Chondrocyte (in vitro differentiated cells): ENCODE measurements at regions not wholly inside any gene's neighbourhood (a gene's known extent, or its start where the extent isn't known, plus 50 kb on each side); places are given as distances from the start of the nearest gene placed in this dataset.

Source experiments
- DNase-seq: peaks from one replicate; pipeline ENCODE4 v3.0.0; 2021; ENCODE audit warnings: mixed read lengths, low spot score
- H3K27ac Mint-ChIP-seq: one replicate; pipeline ENCODE4 v1.8.0; 2021; ENCODE audit warnings: mild to moderate bottlenecking, moderate library complexity, mixed read lengths; ENCODE audit not compliant: unreplicated experiment
- H3K27me3 Mint-ChIP-seq: 2 replicates; pipeline ENCODE4 v1.8.0; 2021; ENCODE audit warnings: low read depth, mixed read lengths
- H3K36me3 Mint-ChIP-seq: 2 replicates; pipeline ENCODE4 v1.8.0; 2021; ENCODE audit warnings: low read depth, mixed read lengths
- H3K4me1 Mint-ChIP-seq: 2 replicates; pipeline ENCODE4 v1.8.0; 2021; ENCODE audit warnings: low read depth, mild to moderate bottlenecking, mixed read lengths
- H3K4me3 Mint-ChIP-seq: one replicate; pipeline ENCODE4 v1.8.0; 2021; ENCODE audit warnings: mild to moderate bottlenecking, moderate library complexity, mixed read lengths; ENCODE audit not compliant: unreplicated experiment
- H3K9me3 Mint-ChIP-seq: 2 replicates; pipeline ENCODE4 v1.8.0; 2021; ENCODE audit warnings: low read depth, mixed read lengths
- CTCF ChIP-seq: fragments of 200-600 bp; sonication (generic); IDR thresholded peaks from 2 replicates; pipeline ENCODE4 v1.5.0; 2021; ENCODE audit warnings: antibody characterized with exemption, mild to moderate bottlenecking, moderate library complexity

GRCh38 chr10:90318659-90319058 lies 539.2 kb downstream of the HTR7 start:
- TF ChIP-seq CTCF: no peak
- Mint-ChIP-seq H3K36me3 (no peaks in the 10 kb centered on the region), H3K27ac (no peak overlapping the region), H3K9me3 (no peaks in the 10 kb centered on the region), H3K4me1 (peaks cover 13% of the 10 kb centered on the region), H3K27me3 (no peaks in the 10 kb centered on the region), H3K4me3 (no peak overlapping the region)
- no peak for DNase-seq

GRCh38 chr10:90319188-90319914 lies 538.5 kb downstream of the HTR7 start:
- H3K4me1 Mint-ChIP-seq: peaks cover 13% of the 10 kb centered on the region
- H3K27me3 Mint-ChIP-seq: no peaks in the 10 kb centered on the region
- no peaks in the 10 kb centered on the region for H3K36me3 Mint-ChIP-seq
- no peaks in the 10 kb centered on the region for H3K9me3 Mint-ChIP-seq
- no peak for TF ChIP-seq CTCF
- DNase-seq: no peak
- H3K27ac Mint-ChIP-seq: peak overlapping the region; percentile 6
- no peak overlapping the region for H3K4me3 Mint-ChIP-seq

- peaks cover 17% of the 10 kb centered on the region for H3K4me1 Mint-ChIP-seq
- no peak overlapping the region for H3K4me3 Mint-ChIP-seq
- no peak for TF ChIP-seq CTCF
- no peaks in the 10 kb centered on the region for H3K9me3 Mint-ChIP-seq
- no peak for DNase-seq
- H3K27ac Mint-ChIP-seq: no peak overlapping the region
- no peaks in the 10 kb centered on the region for H3K27me3 Mint-ChIP-seq
- no peaks in the 10 kb centered on the region for H3K36me3 Mint-ChIP-seq
These were observed 536.6 kb downstream of the HTR7 start for GRCh38 chr10:90321132-90321816.

- Mint-ChIP-seq H3K27ac (no peak overlapping the region), H3K36me3 (no peaks in the 10 kb centered on the region), H3K9me3 (no peaks in the 10 kb centered on the region), H3K4me3 (no peak overlapping the region), H3K4me1 (peaks cover 16% of the 10 kb centered on the region), H3K27me3 (no peaks in the 10 kb centered on the region)
- TF ChIP-seq CTCF: no peak
- DNase-seq: no peak
These were observed 531.2 kb downstream of the HTR7 start for GRCh38 chr10:90326498-90327267.

GRCh38 chr10:90327611-90328010 lies 530.2 kb downstream of the HTR7 start:
- no peak for TF ChIP-seq CTCF
- Mint-ChIP-seq H3K9me3 (no peaks in the 10 kb centered on the region), H3K27ac (no peak overlapping the region), H3K27me3 (peaks cover 2% of the 10 kb centered on the region), H3K4me3 (no peak overlapping the region), H3K36me3 (no peaks in the 10 kb centered on the region), H3K4me1 (peaks cover 16% of the 10 kb centered on the region)
- DNase-seq: no peak
